IPS-18c (cell line): ENCODE measurements at regions not wholly inside any gene's neighbourhood (a gene's known extent, or its start where the extent isn't known, plus 50 kb on each side); places are given as distances from the start of the nearest gene placed in this dataset.

Source experiments
- H3K4me3 ChIP-seq: 2 replicates; pipeline ENCODE4 v1.7.0; 2013; ENCODE audit warnings: low read depth, mild to moderate bottlenecking, low read length, moderate library complexity; ENCODE audit not compliant: insufficient read depth
- H3K9me3 ChIP-seq: one replicate; pipeline ENCODE4 v1.6.1; 2013; ENCODE audit warnings: mild to moderate bottlenecking, low read length, moderate library complexity; ENCODE audit not compliant: control insufficient read depth, insufficient read depth

DNA sequence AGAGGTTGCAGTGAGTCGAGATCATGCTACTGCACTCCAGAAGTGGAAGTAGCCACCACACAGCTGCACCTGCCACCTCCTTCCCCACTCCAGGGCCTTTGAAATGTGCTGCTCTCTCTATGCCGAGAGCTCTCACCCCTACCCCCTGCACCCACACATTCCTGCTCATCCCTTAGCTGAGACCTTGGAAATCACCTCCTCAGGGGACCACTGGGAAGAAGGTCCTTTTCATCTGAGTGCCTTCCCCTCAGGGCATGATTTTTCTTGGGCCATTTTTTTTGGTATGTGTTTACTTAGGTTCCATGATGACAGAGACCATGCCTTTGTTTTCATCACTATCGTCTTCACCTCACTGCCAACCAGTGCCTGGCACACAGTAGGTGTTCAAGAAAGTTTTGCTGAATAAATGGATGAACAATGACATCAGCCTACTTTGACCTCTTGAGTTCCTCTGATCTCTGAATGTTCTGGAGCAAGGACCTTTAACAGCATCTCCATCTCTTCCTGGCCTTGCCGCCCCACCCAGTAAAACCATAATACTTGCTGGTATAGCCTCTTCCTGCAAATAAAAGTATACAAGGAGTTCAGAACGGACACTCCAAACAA is 166.6 kb upstream of the KLF14 start:
- no peaks in the 10 kb centered on the region for H3K9me3 ChIP-seq
- H3K4me3 ChIP-seq = no peak overlapping the region

- Histone ChIP-seq H3K4me3 (no peak overlapping the region), H3K9me3 (no peaks in the 10 kb centered on the region)
These were observed 167.3 kb upstream of the KLF14 start for GRCh38 chr7:130901209-130901783.

DNA sequence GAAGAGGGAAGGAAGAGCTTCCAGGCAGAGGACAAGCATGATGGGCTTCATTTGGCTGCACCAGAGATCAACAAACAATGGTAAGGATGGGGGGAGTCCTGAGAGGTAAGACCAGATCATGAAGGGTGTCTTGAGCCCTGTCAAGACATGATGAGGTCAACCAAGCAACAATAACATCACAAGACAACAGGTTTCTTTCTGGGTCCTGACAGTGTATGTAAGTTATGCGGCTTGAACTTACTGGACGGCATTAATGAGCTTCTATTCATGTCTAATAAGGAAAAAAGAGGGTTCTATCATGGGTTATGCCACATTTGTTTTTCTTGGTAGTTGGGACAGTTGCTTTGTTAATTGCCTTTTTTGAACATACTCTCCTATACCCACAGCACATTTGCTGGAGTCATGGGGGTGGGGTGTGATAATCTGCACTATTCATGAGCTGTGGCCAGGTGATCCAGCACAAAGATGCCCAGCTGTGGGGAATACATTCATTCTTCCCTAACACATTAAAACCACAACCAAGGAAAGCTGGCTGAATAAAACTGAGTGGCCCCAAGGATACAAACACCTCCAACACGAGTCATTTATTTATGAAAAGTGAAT is 168.8 kb upstream of the KLF14 start:
- no peak overlapping the region for H3K4me3 ChIP-seq
- H3K9me3 ChIP-seq = no peaks in the 10 kb centered on the region

- Histone ChIP-seq H3K4me3 (no peak overlapping the region), H3K9me3 (no peaks in the 10 kb centered on the region)
These were observed 169.5 kb upstream of the KLF14 start for GRCh38 chr7:130903358-130903974.

GRCh38 chr7:130904031-130904757 is 170.2 kb upstream of the KLF14 start:
- H3K9me3 ChIP-seq = no peaks in the 10 kb centered on the region
- H3K4me3 ChIP-seq = no peak overlapping the region

GRCh38 chr7:130904792-130905191 is 170.8 kb upstream of the KLF14 start:
- Histone ChIP-seq H3K4me3 (no peak overlapping the region), H3K9me3 (no peaks in the 10 kb centered on the region)

DNA sequence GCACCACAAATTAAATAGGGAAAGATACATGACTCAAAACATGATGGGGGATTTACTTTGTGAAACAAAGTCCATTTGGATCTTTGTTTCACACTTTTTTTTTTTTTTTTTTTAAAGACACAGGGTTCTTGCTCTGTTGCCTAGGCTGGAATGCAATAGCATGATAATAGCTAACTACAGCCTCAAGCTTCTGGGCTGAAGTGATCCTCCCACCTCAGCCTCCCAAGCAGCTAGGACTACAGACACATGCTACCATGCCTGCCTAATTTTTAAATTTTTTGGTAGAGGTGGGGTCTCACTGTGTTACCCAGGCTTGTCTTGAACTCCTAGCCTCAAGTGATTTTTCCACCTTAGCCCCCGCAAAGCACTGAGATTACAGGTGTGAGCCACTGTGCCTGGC is 172.6 kb upstream of the KLF14 start:
- Histone ChIP-seq H3K4me3 (no peak overlapping the region), H3K9me3 (no peaks in the 10 kb centered on the region)

- Histone ChIP-seq H3K9me3 (no peaks in the 10 kb centered on the region), H3K4me3 (no peak overlapping the region)
These were observed 173.4 kb upstream of the KLF14 start for GRCh38 chr7:130907439-130907838.

DNA sequence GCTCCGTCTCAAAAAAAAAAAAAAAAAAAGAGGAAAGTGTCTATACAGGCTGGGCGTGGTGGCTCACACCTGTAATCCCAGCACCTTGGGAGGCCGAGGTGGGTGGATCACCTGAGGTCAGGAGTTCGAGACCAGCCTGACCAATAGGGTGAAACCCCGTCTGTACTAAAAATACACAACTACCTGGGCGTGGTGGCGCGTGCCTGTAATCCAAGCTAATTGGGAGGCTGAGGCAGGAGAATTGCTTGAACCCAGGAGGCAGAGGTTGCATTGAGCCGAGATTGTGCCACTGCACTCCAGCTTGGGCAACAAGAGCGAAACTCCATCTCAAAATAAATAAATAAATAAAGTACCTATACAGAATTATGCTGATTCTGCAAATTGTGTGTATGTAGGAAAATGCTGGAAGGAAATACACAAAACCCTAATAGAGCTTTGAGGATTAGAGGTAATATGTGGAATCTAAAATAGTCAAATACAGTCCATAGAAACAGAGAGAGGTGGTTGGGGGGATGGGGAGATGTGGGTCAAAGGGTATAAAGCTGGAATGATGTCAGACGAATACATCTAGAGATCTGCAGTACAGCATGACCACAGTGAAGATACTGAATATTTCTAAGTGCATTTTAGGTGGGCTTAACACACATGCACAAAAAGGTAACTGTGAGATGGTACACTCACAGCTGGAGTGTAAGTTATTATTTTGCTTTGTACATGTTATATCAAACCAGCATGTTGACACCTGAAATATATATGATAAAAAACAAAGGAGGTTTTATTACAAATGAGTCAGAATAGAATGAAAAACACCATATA is 174.5 kb upstream of the KLF14 start:
- no peak overlapping the region for H3K4me3 ChIP-seq
- no peaks in the 10 kb centered on the region for H3K9me3 ChIP-seq

- Histone ChIP-seq H3K9me3 (no peaks in the 10 kb centered on the region), H3K4me3 (no peak overlapping the region)
These were observed 175.3 kb upstream of the KLF14 start for GRCh38 chr7:130909161-130909836.

DNA sequence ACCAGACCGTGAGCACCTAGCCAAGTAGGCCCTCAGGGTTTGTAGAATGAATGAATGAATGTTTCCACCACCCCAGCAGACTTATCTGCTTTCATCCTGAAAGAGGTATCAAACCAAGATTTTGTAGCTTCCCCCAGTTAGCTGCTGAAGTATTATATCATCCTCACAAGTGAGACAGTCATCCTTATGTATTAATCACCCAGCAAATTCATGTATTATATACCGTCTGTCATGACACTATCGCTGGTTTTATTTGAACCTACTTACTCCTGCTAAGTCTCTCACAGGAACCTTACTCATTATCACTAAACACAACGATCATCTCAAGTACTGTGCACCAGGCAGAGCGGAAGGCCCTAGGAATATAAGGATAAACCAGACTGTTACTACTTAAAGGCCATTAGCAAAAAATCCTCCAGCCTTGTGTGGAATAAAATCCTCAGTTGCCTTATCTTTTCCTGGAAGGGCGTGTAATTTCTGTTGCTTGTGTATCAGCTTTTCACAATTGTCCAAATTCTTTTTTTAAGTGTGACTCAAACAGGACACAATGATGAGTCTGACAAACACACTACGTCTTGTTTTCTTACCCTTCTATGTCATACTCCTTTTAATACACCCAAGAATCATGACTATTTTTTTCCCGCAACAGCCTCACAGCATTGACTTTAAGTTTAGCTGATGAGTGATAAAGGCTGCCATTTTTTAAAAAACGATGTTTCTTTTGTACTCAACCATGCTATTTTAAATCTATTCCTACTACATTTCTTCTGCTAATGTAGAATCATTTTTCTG is 176.1 kb upstream of the KLF14 start:
- H3K4me3 ChIP-seq = no peak overlapping the region

DNA sequence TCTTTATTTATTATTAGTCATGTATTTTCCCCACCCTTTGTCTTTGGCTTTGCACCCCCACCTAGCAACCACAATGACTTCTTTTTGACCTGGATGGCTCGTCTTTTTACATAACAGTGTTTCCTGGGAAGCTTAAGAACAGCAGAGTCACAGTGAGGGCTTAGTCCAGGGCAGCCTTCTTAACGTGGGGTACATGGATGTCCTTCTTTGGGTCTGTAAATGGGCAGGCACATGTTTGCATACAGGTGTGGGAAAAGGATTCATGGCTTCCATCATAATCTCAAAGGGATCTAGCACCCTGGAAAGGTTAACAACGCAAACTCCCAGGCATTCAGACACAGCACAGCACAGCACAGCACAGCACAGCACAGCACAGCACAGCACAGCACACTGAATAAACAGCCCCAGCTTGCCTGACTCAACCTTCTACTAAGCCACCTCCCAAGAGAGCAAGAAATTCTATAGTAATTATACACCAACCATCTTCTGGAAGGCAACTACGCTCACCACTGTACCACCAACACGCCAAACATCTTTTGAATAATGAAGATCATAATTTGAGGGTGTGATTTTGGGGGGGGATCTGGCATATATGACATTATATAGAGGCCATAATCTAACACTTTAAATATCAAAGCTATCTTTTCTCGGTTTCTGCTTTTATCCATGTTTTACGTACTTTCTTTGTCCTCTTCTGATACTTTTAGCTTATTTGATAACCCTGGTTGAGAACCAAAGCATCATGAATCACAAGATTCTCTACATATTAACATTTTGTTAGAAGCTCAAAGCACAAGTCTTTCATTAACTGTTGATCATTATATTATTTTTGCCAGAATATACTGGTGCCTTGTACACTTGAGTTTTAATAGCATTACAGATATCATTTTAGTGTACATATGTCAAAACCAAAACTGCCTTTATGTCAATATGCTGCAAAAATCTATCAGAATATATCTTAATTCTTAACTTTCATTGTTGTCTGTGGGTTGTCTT is 177.2 kb upstream of the KLF14 start:
- H3K4me3 ChIP-seq = no peak overlapping the region
- no peaks in the 10 kb centered on the region for H3K9me3 ChIP-seq

More for the DNA sequence above, 176.1 kb upstream of the KLF14 start:
- no peaks in the 10 kb centered on the region for H3K9me3 ChIP-seq

GRCh38 chr7:130912082-130912861 is 178.3 kb upstream of the KLF14 start:
- Histone ChIP-seq H3K9me3 (no peaks in the 10 kb centered on the region), H3K4me3 (no peak overlapping the region)

- Histone ChIP-seq H3K9me3 (no peaks in the 10 kb centered on the region), H3K4me3 (no peak overlapping the region)
These were observed 179.0 kb upstream of the KLF14 start for GRCh38 chr7:130912862-130913638.
